ENCODE measurements at regions not wholly inside any gene's neighbourhood (a gene's known extent, or its start where the extent isn't known, plus 50 kb on each side); places are given as distances from the start of the nearest gene placed in this dataset.

GRCh38 chr5:129173771-129174170, 79.2 kb downstream of the ISOC1 start:
- TF ChIP-seq FOXP2 (optimal IDR thresholded peaks at IDR 0.05; ENCODE audit: borderline replicate concordance, extremely low read depth, extremely low read length, insufficient read depth) (no peak), POLR2AphosphoS5 (IDR thresholded peaks at IDR 0.05; ENCODE audit: low read depth, low read length) (no peak), REST (IDR thresholded peaks at IDR 0.05; ENCODE audit: insufficient read depth in 1 of 2, low read depth in 2 of 2, low read length in 2 of 2) (no peak), TAF1 (IDR thresholded peaks at IDR 0.05; ENCODE audit: borderline replicate concordance, insufficient read depth, low read length) (no peak), SIN3A (IDR thresholded peaks at IDR 0.05; ENCODE audit: borderline replicate concordance, insufficient read depth, low read length) (no peak)

GRCh38 chr5:129174480-129174879, 79.9 kb downstream of the ISOC1 start:
- TF ChIP-seq TAF1 (IDR thresholded peaks at IDR 0.05; ENCODE audit: borderline replicate concordance, insufficient read depth, low read length) (no peak), SIN3A (IDR thresholded peaks at IDR 0.05; ENCODE audit: borderline replicate concordance, insufficient read depth, low read length) (no peak)

- TF ChIP-seq POLR2AphosphoS5 (IDR thresholded peaks at IDR 0.05; ENCODE audit: low read depth, low read length) (no peak), SIN3A (IDR thresholded peaks at IDR 0.05; ENCODE audit: borderline replicate concordance, insufficient read depth, low read length) (no peak), FOXP2 (optimal IDR thresholded peaks at IDR 0.05; ENCODE audit: borderline replicate concordance, extremely low read depth, extremely low read length, insufficient read depth) (no peak), REST (IDR thresholded peaks at IDR 0.05; ENCODE audit: insufficient read depth in 1 of 2, low read depth in 2 of 2, low read length in 2 of 2) (no peak), TAF1 (IDR thresholded peaks at IDR 0.05; ENCODE audit: borderline replicate concordance, insufficient read depth, low read length) (no peak)
These were observed 82.9 kb downstream of the ISOC1 start for GRCh38 chr5:129177451-129177850.

- TF ChIP-seq POLR2AphosphoS5 (IDR thresholded peaks at IDR 0.05; ENCODE audit: low read depth, low read length) (no peak), SIN3A (IDR thresholded peaks at IDR 0.05; ENCODE audit: borderline replicate concordance, insufficient read depth, low read length) (no peak), FOXP2 (optimal IDR thresholded peaks at IDR 0.05; ENCODE audit: borderline replicate concordance, extremely low read depth, extremely low read length, insufficient read depth) (no peak), REST (IDR thresholded peaks at IDR 0.05; ENCODE audit: insufficient read depth in 1 of 2, low read depth in 2 of 2, low read length in 2 of 2) (no peak), TAF1 (IDR thresholded peaks at IDR 0.05; ENCODE audit: borderline replicate concordance, insufficient read depth, low read length) (no peak)
These were observed 104.8 kb downstream of the ISOC1 start for GRCh38 chr5:129199308-129199707.

GRCh38 chr5:129204525-129204924, 110.0 kb downstream of the ISOC1 start:
- TF ChIP-seq FOXP2 (optimal IDR thresholded peaks at IDR 0.05; ENCODE audit: borderline replicate concordance, extremely low read depth, extremely low read length, insufficient read depth) = no peak
- TF ChIP-seq REST (IDR thresholded peaks at IDR 0.05; ENCODE audit: insufficient read depth in 1 of 2, low read depth in 2 of 2, low read length in 2 of 2) = no peak
- TF ChIP-seq SIN3A (IDR thresholded peaks at IDR 0.05; ENCODE audit: borderline replicate concordance, insufficient read depth, low read length) = no peak
- TF ChIP-seq POLR2AphosphoS5 (IDR thresholded peaks at IDR 0.05; ENCODE audit: low read depth, low read length) = no peak
- no peak for TF ChIP-seq TAF1 (IDR thresholded peaks at IDR 0.05; ENCODE audit: borderline replicate concordance, insufficient read depth, low read length)
